GM21526 (cell line): ENCODE measurements at regions not wholly inside any gene's neighbourhood (a gene's known extent, or its start where the extent isn't known, plus 50 kb on each side); places are given as distances from the start of the nearest gene placed in this dataset.
"Not testable (repeated sequence)": the region's sequence is repeated elsewhere in the genome, so short reads cannot be mapped to it uniquely, and the experiment has no call there.

ENCODE experiments used
- ATAC-seq: cut with Tn5 transposase; IDR thresholded peaks from one replicate; pipeline ENCODE4 v1.9.1; 2021; ENCODE audit warnings: moderate library complexity; ENCODE audit not compliant: unreplicated experiment, low FRiP score

- ATAC-seq = no peak
These were observed 130.0 kb upstream of the SYNCRIP start for GRCh38 chr6:85772641-85773040.

DNA sequence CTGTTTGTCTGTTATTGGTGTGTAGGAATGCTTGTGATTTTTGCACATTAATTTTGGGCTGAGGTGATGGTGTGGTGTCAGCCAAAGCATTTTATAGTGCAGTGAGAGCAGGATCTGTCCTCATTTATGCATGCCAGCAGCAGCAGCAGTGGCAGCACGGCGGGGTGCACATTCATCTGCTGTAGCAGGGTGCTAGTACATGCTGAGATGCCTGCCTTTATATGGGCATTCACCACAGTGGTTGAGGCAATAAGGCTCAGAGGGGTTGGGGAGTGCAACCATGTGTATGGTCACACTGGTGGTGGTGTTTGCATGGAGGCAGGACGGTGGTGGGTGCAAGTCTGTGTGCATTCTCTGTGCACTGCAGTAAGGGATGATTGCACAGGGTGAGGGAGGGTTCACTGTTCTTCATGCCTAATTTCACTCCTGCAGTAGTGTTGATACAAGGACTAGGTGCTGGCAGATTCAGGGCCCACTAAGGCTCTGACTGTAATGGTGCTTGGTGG, 129.3 kb upstream of the SYNCRIP start:
- no peak for ATAC-seq

- ATAC-seq = no peak
These were observed 128.8 kb upstream of the SYNCRIP start for GRCh38 chr6:85771455-85771854.

- ATAC-seq = no peak
These were observed 122.2 kb upstream of the SYNCRIP start for GRCh38 chr6:85764844-85765243.

DNA sequence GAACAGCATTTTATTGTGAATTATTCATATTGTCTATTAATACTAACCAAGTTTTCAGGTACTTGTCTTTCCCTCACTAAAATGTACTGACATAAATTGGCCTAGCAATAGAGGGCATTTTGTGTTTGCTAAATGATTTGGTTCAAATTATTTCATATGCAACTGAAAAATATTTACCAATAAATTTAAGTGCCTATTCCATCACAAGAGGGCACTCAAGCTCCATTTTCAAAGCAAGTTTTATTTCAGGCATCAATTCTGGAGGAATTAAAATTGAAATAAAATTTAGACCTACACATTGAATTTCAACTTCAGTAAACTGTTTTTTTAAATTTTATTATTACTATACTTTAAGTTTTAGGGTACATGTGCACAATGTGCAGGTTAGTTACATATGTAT, 114.3 kb upstream of the SYNCRIP start:
- ATAC-seq = no peak

DNA sequence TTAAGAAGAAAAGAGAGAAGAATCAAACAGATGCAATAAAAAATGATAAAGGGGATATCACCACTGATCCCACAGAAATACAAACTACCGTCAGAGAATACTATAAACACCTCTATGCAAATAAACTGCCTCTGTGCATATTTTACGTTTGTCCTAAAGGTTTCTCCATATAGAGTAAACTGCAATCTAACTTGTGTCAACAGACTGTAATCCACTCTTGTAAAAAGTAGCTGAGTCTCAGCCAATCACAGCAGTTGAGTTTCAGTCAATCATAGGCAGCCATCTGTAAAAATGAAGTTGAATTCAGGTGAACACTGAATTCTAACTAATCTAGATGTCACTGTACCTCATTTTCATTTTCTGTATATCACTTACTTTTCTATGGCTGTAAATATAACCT, 112.2 kb upstream of the SYNCRIP start:
- no peak for ATAC-seq

GRCh38 chr6:85752602-85753001, 109.9 kb upstream of the SYNCRIP start:
- no peak for ATAC-seq

DNA sequence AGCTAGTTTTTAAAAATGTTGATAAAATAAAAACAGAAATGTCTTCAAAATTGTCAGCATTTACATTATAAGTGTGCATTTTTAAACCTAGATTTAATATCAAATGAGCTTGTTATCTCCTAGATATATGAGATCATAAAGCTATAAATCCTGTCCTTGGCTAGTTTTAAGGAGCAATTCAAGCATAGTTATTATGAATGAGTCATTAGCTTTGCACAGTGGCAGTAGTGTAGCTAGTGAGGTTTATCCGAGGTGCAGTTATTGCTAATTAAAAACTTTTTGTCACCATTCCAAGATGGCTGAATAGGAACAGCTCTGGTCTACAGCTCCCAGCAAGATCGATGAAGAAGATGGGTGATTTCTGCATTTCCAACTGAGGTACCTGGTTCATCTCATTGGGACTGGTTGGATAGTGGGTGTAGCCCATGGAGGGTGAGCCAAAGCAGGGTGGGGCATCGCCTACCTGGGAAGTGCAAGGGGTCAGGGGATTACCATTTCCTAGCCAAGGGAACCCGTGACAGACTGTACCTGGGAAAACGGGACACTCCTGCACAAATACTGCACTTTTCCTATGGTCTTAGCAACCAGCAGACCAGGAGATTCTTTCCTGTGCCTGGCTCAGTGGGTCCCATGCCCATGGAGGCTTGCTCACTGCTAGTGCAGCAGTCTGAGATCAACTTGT, 108.8 kb upstream of the SYNCRIP start:
- no peak for ATAC-seq

GRCh38 chr6:85750146-85750545, 107.5 kb upstream of the SYNCRIP start:
- ATAC-seq = not testable (repeated sequence)

GRCh38 chr6:85749236-85749635, 106.5 kb upstream of the SYNCRIP start:
- ATAC-seq = no peak

- no peak for ATAC-seq
These were observed 105.0 kb upstream of the SYNCRIP start for GRCh38 chr6:85747666-85748065.

GRCh38 chr6:85747093-85747492, 104.4 kb upstream of the SYNCRIP start:
- ATAC-seq = no peak

GRCh38 chr6:85744433-85744970, 101.8 kb upstream of the SYNCRIP start:
- no peak for ATAC-seq

GRCh38 chr6:85726206-85726605, 83.5 kb upstream of the SYNCRIP start:
- ATAC-seq = no peak

DNA sequence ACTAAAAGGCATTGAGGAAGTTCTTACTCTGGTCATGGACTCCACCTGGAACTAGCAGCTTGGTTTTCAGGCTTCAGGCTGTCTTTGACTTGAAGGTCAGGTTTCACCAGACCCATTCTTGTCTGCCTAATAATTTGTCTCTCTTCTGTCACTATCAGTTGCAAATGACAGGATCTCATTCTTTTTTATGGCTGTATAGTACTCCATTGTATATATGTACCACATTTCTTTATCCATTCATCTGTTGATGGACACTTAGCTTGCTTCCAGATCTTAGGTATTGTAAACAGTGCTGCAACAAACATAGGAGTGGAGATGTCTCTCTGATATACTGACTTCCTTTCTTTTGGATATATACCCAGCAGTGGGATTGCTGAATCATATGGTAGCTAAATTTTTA, 73.1 kb upstream of the SYNCRIP start:
- no peak for ATAC-seq

- ATAC-seq = no peak
These were observed 72.3 kb upstream of the SYNCRIP start for GRCh38 chr6:85714893-85715530.

DNA sequence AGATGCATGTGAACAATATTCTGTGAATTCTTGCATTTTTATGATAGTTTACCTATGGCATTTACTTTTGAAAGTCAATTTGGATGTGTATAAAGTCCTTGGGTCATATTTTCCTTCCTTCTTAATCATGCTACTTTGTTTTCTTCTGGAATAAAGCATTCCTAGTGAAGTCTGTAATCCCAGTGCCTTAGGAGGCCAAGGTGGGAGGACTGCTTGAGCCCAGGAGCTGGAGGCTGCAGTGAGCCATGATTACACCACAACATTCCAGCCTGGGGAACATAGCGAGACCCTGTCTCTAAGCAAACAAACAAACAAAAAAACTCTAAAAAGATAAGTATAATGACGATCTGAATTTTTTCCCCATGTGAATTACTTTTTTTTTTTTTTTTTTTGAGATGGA, 69.7 kb upstream of the SYNCRIP start:
- ATAC-seq = no peak

GRCh38 chr6:85707515-85708145, 64.9 kb upstream of the SYNCRIP start:
- not testable (repeated sequence) for ATAC-seq

GRCh38 chr6:85706272-85706671, 63.6 kb upstream of the SYNCRIP start:
- ATAC-seq = no peak

- no peak for ATAC-seq
These were observed 62.5 kb upstream of the SYNCRIP start for GRCh38 chr6:85705220-85705619.

DNA sequence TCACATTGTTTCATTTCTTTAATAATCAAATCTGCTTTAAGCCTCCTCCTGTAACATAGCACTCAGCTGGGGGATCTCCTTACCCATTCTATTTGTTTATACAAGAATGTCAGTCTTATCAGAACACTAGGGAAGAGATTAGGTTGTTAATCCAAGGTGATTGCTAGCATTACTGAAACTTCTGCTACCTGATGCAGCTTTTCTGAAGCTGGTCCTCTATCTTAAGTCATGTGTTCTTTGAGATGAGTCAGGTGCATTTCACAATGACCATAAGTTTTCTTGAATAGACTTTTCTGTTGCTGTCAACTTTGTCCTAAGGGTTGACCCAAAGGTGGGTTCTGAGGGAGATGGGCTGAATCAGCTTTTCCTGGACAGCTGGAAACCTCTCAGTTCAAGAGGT, 60.7 kb upstream of the SYNCRIP start:
- no peak for ATAC-seq
